Activated T-cell treated with anti-CD3 and anti-CD28 coated beads, Interleukin-2, amount 50 U/mL, for 48 hours (primary cell): ENCODE measurements at regions not wholly inside any gene's neighbourhood (a gene's known extent, or its start where the extent isn't known, plus 50 kb on each side); places are given as distances from the start of the nearest gene placed in this dataset.

Experiments
- DNase-seq, 2 experiments: peaks; one replicate each; pipeline ENCODE4 v3.0.0-alpha.2; 2020

DNA sequence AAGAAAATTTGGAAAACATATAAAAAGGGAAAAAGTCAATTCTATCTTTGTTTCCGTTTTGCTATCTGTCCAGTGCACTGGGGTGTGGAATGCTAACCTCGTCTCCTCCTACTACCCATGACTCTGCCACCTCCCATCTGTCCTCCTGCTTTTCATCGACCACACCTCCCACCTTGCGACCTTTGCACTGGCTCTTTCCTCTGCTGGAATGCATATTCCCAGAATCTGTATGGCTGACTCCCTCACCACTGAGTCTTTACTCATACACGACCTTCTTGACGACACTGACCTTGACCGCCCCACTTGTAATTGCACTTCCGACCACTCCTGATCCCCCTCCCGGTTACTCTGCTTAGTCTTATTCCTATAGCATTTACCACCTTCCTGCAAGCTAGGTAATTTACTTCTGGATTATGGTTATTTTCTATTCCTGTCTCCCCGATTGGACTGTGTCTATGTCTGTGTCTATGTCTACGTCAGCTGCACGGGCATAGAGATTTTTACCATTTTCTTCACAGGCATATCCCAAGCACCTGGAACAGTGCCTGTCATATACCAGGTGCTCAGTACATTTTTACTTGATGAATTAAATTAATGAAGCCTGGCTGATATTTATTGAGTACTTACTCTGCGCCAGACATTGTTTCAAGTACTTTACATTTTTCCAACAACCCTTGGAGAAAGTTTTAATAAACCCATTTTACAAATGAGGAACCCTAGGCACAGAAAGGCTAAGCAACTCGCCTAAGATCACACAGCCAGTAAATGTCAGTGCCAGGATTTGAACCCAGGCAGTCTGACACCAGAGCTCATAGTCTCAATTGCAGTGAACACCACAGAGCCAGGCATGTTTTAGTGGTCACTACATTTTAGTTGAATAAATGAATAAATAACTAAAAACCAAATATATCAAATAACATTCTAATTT lies 54.0 kb upstream of the SLC22A11 start:
- DNase-seq: no peak

DNA sequence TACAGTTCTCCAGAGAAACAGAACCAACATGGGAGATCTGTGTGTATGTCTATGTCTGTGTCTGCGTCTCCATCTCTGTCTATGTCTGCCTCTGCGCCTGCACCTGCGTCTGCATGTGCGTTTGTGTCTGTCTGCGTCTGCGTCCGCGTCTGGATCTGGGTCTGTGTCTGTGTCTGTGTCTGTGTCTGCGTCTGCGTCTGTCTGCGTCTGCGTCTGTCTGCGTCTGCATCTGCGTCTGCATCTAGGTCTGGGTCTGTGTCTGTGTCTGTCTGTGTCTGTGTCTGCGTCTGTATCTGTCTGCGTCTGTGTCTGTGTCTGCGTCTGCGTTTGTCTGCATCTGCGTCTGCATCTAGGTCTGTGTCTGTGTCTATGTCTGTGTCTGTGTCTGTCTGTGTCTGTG lies 53.1 kb upstream of the SLC22A11 start:
- DNase-seq: no peak

DNA sequence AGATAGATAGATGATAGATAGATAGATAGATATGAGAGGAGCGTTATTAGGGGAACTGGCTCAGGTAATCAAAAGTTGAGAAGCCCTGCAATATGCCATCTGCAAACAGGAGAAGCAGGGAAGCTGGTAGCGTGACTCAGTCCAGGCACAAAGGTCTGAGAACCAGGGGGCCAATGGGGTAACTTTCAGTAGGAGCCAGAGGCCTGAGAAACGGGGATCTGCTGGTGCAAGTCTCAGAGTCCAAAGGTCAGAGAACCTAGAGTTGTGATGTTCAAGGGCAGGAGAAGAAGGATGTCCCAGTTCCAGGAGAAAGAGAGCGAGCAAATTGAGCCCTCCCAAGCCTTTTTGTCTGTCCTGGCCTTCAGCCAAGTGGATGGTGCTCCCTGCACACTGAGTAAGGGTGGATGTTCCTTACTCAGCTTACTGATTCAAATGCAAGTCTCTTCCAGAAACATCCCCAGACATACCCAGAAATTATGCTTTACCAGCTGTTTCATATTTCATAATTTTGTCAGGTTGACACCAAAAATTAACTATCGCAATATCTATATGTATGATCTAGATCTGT lies 52.5 kb upstream of the SLC22A11 start:
- no peak for DNase-seq

DNA sequence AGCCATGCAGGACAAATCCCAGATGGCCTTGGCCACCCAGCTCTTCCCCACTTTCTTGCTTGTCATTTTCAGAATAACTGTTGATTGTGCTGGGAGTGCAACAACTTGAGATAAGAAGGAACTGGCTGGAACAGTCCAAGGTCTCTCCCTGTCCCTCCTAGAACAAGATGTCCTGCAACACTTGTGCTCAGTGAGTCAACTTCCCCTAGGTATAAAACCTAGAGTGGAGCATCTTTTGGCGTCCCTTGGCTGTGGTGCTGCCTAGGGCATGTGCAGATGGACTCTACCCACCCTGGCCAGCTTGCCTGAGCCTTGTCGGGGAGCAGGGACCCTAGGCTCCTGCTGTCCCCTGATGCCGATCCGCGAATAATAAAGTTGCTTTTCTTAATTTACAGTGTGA lies 50.7 kb upstream of the SLC22A11 start:
- DNase-seq: no peak
